Stimulated activated CD4-positive, alpha-beta T cell treated with anti-CD3 and anti-CD28 coated beads, Interleukin-12 subunit alpha, Interleukin-12 subunit beta, amount 100 ng/mL, for 48 hours (primary cell): ENCODE measurements at regions not wholly inside any gene's neighbourhood (a gene's known extent, or its start where the extent isn't known, plus 50 kb on each side); places are given as distances from the start of the nearest gene placed in this dataset.

Experiments used
- DNase-seq, 3 donors: peaks; one replicate each; pipeline ENCODE4 v3.0.0-alpha.2; 2020; ENCODE audit warnings: low read depth in 2 of 3, low spot score in 1 of 3

DNA sequence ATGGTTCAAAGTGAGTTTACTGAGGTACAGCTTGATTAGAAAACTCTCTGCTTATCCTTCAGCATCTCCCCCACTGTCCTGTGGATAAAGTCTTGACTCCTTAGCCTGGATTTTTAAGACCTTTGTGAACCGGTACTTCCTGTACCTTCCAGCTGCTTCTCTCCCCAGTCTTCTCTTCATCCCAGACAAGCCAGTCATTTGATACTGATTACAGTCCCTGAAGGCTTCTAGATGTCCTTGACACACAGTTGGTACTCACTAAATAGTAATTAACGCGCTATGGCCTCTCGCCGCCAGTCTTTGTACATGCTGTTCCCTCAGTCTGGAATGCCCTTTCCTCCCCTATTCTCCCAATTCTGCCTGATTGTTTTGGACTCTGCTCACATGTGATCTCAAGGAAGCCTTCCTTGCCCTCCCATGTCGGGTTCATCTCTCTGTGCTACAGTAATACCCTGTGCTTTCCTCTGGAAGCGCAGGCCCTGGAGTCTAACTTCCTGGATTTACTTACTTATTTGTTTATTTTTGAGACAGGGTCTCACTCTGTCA is 50.6 kb upstream of the PTGR2 start:
- DNase-seq: no peak

DNA sequence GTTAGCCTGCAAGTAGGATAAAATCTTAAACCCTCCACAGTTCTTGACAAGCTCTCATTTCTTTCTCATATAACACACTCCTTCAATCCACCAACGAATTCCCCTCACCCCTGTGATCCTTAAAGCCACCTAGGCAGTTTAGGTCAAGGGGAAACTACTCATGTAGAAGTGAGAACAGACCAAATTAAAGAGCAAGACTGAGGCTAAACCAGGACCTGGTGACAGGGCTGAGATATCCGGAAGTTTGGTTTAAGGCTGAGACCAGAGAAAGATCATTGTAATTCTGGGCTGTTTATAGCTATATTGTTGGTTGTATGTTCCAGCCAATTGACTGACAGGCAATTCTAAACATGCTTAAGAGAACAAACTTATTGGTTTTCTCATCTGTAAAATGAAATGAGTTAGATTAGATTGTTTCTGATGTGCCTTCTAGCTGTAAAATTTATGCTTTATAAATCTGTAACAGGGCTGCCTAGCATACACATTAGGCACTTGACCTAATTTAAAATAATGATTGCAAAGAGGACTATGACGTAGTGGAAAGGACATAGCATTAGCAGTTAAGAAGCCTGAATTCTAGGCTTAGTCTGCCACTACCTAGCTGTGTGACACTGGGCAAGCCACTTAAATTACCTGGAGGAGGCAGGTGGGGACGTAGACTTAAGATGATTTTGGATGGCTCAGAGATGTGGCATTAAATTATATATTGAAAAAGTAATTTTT is 53.9 kb upstream of the PTGR2 start:
- DNase-seq: no peak

DNA sequence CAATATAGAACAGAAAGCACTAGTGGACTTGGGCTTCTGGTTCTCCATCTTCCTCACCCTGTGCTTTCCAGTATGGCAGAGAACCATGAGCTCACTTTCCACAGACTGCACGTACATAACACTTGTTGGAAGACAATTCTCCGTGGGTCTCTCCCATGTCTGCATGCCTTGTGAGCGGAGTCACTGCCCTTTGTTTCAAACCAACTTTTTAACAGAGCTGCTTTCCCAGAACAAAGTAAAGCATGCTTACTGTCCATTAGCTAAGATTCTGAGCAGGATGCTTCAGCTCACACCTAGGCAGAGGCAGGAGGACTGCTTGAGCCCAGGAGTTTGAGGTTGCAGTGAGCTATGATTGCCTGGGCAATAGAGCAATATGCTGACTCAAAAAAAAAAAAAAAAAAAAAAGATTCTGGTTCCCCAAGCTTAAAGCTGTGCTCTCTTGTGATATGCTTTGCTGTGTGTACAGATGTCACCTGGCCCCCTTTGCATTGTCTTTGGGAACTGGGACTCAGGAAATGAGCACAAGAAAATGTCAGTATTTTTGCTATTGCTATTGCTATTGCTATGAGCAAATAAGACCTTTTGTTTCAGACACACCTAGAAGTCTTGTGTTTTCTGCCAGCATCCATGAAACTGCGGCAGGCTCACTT is 54.6 kb upstream of the PTGR2 start:
- no peak for DNase-seq

DNA sequence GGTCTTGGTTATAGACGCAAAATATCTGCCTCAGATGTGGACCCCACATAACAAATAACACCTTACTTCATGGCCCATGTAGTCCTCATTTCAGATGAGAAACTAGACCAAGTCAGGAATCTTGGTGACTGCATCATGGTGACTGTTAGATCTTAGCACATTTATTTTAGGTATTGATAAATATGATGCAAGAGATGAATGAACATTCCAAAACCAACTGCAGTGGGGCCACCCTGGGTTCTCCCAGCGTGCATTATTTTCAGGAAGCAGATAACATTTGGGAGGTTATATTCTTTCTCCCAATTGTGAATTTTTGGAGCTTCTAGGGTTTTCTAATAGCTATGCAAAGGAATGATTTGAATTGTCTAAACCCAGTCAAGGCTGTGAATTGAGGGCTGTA is 55.2 kb upstream of the PTGR2 start:
- no peak for DNase-seq

DNA sequence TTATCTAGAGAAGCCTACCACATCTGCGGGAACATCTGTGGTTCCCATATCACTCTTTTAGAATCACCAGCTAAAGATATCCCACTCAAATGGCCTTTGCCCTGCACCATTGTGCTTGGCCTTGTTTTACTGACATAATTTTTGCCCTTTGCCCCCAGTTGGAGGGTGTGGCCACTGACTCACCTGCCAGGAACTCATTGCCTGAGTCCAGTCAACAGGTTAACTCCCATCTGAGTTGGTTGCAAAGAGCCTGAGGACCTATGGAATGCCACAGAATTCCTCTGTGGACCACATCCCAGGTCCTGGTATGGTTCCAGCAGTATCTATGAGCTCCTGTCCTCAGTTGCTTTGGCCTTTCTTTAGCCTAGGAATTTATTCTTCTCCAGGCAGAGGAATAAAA is 55.7 kb upstream of the PTGR2 start:
- DNase-seq: no peak

DNA sequence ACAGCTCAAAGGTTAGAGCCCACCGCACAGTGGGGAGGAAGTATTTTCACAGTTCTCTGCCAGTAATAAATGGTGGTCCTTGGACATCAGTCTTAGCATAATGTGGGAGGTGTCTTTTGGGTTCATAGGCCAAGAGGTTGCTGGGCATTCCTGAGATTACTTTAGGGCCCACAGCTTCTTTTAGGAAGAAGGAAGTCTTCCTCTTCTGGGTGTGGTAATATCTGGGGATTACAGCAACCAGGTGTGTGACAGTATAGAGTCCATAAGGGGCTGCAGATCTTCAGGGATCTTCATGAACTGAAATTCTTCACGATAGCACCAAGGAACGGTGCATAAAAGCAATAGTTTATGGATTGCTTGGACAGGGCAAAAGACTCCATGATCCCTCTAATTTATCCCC is 56.2 kb upstream of the PTGR2 start:
- DNase-seq: no peak

DNA sequence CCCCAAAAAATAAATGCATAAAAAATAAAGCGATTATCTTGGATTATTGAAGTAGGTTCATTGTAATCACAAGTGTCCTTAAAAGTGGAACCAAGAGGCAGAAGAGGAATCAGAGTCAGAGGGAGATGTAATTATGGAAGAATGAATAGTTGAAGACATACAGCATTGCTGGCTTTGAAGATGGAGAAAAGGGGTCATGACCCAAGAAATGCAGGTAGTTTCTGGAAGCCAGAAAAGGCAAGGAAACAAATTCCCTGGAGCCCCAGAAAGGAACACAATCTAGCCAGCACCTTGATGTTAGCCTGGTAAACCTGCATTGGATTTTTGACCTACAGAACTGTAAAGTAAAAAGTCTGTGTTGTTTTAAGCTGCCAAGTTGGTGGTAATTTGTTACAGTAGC is 57.5 kb upstream of the PTGR2 start:
- DNase-seq: no peak

DNA sequence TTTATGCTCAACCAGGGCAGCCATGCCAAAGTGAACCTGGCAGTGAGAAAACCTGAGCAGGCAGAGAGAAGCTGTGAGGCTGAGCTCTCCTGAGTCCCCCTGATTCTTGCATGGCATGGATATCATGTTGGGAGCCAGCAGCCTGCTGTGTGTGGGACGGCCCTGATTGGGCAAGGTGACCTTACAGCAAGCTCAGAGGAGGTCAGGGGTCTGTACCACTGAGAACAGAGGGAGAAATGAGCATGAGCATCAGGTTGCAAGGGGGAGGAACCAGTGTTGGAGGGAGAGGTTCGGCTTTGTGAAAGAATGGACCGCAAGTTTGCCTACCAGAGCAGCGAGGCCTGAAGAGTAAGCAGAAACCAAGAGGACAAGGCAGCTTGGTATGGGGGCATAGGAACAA is 59.1 kb upstream of the PTGR2 start:
- no peak for DNase-seq

DNA sequence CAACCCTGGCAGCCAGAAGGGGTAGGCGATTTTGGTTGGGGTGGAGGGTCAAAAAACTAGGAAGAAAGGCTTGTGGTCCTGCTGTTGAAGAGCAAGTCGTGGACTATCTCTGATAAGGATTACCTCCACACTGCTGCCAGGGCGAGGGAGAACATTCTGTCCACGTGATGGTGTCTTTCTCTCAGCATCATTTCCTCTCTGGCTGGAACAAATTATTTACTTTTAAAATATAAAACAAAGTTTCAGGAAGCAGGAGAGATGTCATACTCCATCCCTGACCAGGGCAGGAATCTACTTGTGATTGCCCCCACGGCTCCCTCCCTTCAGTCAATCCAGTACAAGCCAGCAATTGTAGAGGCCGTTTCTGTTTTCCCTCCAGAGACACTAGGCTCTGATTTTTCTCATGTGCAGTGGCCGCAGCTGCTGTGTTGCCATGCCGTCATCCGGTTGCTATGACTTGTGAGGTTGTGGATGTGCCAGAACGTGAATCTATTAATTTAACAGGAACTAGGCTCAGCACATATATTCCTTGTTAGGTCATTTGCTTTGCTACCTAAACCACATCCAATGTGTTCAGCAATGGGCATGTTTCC is 61.5 kb upstream of the PTGR2 start:
- no peak for DNase-seq

DNA sequence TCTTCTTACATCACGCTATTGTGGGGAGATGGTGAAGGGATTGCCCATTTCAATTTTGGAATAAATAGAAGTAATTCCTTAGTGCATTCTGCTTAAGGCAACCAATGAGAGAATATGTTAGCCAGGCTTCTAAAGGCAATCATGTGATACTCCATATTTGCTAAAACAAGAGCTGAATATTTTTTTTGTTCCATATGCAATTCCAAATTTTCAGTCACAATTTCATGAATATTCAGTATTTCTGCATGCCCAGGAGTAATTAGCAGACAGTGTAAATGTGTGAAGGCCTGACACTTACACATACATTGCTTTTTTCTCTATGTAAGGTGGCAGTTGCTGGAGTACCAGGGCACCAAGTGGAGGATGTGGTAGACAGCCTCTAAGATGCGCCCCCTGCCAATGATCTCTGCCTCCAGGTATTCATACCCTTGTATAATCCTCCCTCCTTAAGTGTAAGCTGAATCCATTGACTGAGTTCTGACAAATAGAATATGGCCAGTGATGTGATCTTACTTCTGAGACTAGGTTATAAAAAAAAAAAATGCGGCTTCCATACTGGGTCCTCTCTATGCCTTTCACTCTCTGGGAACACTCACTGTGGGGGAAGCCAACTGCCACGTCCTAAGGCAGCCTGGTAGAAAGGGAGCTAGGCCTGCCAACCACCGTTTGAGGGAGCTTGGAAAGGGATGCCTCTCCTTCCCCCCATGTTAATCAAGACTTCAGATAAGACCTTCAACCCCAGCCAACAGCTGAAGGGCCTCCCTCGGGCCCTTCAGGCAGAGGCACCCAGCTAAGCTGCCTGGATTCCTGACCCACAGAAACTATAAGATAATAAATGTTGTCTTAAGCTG is 62.7 kb upstream of the PTGR2 start:
- DNase-seq: no peak

DNA sequence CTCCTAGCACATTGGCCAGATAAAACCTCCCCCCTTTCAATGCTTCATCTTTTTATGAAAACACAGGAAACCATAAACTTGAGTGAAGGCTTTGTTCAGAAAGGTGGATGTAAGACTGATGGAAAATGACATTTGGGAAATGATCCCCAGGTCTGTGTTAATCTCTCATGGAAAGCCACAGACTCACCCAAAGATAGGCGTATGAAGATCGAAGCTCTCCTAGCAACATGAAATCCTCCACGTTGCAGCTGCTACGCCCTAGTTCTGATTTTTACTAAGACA is 63.4 kb upstream of the PTGR2 start:
- DNase-seq: no peak

DNA sequence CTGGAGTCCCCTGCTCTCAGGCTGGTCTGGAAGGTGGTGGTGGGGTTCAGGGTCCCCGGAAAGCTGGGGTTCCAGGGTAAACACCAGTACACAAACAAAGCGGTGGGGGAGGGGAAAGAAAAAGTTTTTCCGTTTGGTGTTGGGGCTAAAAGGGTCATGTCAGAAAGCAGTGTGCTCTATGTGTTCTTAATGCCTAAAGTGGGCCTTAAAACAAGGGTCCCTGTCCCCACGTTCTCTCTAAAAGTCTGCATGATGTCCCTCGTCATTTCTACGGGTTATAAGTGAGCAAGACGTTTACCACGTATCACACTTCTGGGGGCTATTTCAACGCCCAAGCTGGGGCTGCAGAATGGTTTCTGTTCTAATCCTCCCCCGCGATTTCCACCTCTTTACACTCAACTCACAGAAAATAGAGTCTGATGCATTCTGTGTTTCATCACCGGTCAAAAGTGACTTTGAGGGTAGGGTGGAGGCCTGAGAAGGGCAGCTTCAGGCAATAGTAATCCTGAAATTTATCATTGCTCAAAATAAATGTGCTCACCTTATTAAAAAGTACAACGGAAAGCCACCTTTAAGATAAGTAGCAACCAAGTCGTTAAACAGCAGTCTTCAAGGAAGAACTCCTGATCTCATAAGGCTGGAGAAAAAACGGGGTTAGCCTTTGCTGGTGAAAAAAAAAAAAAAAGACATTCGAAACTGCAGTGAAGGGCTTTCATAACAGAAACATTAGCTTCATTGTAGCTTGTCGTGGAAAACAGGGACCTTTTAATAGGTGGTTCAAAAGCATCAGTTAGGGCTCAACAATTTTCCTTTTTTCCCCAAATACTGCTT is 63.9 kb upstream of the PTGR2 start:
- DNase-seq: peak; percentile 47 to 63 (median 53)

DNA sequence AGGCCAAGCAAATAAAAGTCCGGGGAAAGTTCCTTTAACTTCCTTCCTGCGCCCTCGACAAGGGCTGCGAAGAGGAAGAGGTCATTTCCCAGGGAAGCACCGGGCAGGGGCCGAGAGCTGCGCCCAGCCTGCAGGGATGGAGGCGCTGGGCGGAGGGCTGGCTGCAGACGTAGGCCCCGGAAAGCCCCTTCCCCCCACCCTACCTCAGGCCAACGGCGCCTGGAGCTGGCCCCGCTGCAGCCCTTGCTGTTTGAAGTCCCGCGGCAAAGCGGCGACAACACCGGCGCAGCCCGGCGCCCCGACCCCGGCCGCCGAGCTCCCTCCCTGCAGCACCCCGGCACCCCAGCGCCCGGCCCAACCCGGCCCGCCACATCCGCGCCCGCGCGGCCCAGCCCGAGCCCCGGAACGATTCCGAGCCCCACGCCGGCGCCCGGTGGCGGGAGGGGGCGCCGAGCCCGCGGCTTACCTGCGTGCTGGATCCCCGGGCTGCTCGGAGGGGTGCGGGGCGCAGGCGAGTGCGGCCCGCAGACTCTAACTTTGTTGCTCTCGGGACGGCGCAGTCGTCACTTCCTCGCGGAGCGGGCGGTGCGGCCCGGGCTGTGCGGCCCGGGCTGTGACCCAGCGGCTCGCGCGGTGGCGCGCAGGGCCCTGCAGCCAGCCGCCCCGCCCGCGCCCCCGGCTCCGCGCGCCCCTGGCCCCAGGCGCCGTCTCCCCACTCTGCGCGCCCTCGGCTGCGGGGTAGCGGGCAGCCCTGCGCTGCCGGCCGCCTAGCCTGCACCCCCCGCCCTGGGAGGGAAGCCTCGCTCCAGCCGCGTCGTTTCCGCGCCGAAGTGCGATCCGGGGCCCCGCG is 64.8 kb upstream of the PTGR2 start:
- DNase-seq: peak; percentile 28 to 53 (median 31)

DNA sequence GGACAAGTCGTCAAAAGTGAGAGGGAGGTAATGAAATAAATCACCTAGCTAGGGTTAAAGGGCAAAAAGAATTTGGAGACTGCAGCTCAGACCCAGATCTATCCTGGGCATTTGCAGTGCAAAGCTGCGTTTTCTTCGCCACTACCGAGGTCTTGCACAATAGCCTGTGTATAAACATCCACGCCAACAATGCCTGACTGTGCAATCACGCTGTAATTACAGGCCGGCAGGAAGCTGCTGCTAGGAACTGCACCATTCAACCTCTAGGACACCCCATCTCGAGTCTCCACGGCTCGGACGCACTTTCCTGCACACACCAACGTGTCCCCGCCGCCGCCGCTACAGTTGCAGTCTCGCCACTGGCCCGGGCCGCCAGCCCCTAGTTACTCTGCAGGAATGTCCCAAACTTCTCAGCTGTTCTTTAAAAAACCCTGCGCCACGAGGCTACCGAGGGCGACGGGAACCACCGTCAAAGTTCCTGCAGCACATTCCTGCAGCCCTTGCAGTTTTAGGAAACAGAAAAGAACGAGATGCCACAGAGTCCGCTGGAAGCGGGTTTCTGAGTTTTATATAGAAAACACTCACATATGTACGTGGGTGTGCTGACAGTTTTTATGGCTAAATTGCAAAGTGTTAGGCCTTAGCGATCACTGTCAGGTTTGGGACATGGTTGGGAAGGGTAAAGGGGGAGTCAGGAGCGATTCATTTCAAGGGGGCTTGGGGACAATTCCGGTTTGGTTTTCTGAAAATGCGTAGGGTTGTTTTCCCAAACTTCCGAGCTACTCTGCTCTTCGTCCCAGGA is 65.6 kb upstream of the PTGR2 start:
- DNase-seq: peak; percentile 48 to 55 (median 48)

DNA sequence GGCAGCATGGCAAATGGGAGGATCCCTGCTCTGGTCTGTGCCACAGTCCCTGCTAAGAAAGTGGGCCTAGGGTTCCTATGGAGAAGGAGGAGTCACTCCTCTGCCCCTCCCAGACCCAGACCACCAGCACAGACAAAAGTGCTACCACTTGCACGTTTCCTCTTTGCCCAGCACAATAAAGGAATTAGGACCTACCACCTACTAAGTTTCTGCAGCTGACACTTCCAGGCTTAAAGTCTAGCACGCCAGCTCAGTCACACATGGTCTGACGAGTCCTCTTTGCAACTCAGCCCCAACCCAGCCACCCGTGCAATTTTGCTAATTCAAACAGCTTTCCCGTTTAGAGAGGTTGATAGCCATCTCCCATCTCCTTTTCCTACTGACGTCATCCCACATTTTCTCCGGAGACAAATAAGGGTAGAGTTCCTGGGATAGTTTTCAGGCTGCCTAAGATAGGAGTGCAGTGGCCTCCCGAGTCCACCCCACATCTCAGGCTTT is 66.2 kb upstream of the PTGR2 start:
- no peak for DNase-seq

DNA sequence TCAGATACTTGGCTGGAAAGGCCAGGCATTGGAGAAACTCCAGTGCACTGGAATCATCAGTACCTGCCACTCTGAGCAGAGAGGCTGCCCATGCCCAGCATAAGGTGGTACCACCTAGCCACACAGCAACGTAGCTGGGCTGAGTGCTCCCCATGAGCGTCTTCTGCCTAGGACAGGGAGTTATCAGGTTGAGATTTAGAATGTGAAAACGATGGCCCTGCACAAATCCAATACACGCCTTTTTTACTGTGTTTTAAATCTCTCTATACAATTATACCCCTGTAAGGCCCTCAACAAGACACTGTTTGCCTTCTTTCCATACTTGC is 66.7 kb upstream of the PTGR2 start:
- DNase-seq: no peak

DNA sequence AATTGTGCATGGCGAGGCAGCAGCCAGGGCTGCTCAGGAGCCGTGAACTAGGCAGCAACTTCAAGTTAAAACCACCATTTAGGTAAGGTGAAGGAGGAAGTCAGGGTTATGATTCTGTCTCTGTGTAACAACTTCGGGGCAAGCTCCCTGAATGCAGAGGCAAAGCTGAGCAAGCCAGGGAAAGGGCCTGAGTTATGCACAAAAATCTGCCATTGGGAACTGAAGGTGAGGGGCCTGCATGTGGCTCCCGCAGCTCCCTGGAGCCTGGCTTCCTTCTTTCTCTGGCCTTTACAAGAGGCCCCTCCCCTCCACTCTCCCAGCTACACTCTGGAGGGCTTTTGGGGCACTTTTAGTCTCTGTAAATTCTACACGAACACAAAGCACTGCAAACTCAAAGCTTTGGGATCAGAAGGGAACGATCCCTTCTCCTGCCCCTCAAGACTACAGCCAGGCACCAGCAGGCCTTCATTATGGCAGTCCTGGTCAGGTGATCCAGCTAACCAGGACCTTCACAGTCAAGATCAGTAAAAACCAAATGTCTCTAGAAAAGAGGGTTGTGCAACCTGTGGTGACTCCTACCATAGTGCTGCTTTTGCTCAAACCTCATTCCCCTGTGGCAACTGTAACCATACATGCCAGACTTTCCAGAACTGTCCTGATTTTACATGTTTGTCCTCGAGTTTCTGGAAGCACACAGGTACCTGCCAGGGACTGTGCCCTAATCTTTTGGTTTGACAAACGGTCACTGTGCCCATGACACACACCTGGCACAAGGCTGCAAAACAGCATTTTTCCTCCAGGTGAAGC is 67.2 kb upstream of the PTGR2 start:
- DNase-seq: no peak

DNA sequence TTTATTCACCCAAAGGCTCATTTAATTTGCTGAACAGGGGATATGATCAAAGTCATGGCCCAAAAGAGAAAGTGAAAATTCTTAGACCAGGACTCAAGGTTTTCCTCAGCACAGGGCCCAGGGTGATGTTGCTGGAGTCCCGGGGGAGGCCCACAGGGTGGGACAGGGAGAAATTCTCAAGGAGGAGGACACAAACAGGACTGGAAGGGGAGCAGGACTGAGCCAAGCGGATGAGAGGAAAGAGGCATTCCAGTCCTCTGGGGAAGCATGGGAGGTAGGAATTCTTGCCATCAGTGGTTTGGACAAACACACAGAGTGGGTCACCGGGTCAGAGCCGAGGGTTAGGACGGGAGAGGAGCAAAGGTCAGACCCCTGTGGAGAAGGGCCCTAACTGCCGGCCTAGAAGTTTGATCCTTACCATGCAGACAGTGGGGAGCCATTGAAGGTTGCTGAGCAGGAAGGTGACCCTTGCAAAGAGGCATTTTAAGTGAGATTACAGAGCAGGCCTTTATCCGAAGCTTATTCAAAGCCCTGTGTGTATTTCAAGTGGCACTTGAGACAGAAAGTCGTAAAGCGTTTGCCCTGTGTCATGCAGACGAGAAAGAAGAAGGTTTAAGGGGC is 68.4 kb upstream of the PTGR2 start:
- DNase-seq: no peak
